SU-DHL-6 (cell line): ENCODE measurements at regions not wholly inside any gene's neighbourhood (a gene's known extent, or its start where the extent isn't known, plus 50 kb on each side); places are given as distances from the start of the nearest gene placed in this dataset.

Experiments used
- H2AFZ ChIP-seq: fragments of 200-600 bp; sonication (generic); 2 replicates; pipeline ENCODE4 v1.6.1; 2014; ENCODE audit warnings: low read depth, mild to moderate bottlenecking, moderate library complexity, mixed read lengths, antibody characterized with exemption, low read length; ENCODE audit not compliant: severe bottlenecking
- H3F3A ChIP-seq: fragments of 200-600 bp; shearing (Covaris generic); 2 replicates; pipeline ENCODE4 v1.6.0; 2016; ENCODE audit warnings: antibody characterized with exemption, mild to moderate bottlenecking; ENCODE audit not compliant: insufficient read depth
- H3K27ac ChIP-seq: fragments of 200-600 bp; sonication (generic); 2 replicates; pipeline ENCODE4 v1.5.1; 2016; ENCODE audit warnings: low read depth, mild to moderate bottlenecking, low read length, moderate library complexity, mixed read lengths
- H3K27me3 ChIP-seq: fragments of 200-600 bp; sonication (generic), shearing (Covaris generic); 2 replicates; pipeline ENCODE4 v1.6.0; 2014; ENCODE audit warnings: mild to moderate bottlenecking, low read length
- H3K36me3 ChIP-seq: fragments of 200-600 bp; sonication (generic); 2 replicates; pipeline ENCODE4 v1.6.1; 2014; ENCODE audit warnings: mild to moderate bottlenecking, low read length, mixed read lengths
- H3K4me2 ChIP-seq: fragments of 300-600, 200-600 bp; shearing (Covaris generic), sonication (generic); 2 replicates; pipeline ENCODE4 v1.6.0; 2014; ENCODE audit warnings: low read length, low read depth, mild to moderate bottlenecking; ENCODE audit not compliant: poor library complexity, severe bottlenecking
- H3K4me3 ChIP-seq: fragments of 200-600 bp; sonication (generic); 2 replicates; pipeline ENCODE4 v1.5.1; 2014; ENCODE audit warnings: antibody characterized with exemption, low read length, mild to moderate bottlenecking, mixed read lengths; ENCODE audit not compliant: insufficient read depth, poor library complexity, severe bottlenecking
- H3K79me2 ChIP-seq: fragments of 200-600 bp; sonication (generic); 2 replicates; pipeline ENCODE4 v1.6.1; 2014; ENCODE audit warnings: mild to moderate bottlenecking, low read length, moderate library complexity; ENCODE audit not compliant: insufficient read depth
- H3K9ac ChIP-seq: fragments of 200-600 bp; sonication (generic); 2 replicates; pipeline ENCODE4 v1.7.0; 2014; ENCODE audit warnings: mild to moderate bottlenecking, low read length
- H3K9me2 ChIP-seq: fragments of 200-600 bp; sonication (generic); replicated peaks from 2 replicates; pipeline ENCODE4 v1.6.1; 2014; ENCODE audit warnings: low read length; ENCODE audit not compliant: insufficient read depth
- H3K9me3 ChIP-seq: fragments of 200-600 bp; sonication (generic); 2 replicates; pipeline ENCODE4 v1.6.1; 2014; ENCODE audit warnings: low read length, mixed read lengths; ENCODE audit not compliant: insufficient read depth
- H4K20me1 ChIP-seq: fragments of 200-600 bp; sonication (generic); 2 replicates; pipeline ENCODE4 v1.6.1; 2014; ENCODE audit warnings: low read depth, mild to moderate bottlenecking, antibody characterized with exemption, low read length, moderate library complexity, mixed read lengths
- EZH2phosphoT487 ChIP-seq: fragments of 200-600 bp; sonication (generic), shearing (Covaris generic); conservative IDR thresholded peaks from 2 replicates; pipeline ENCODE4 v1.6.1; 2018; ENCODE audit warnings: mild to moderate bottlenecking, antibody characterized with exemption, low read length, moderate library complexity, mixed read lengths
- TF ChIP-seq, protein P1 (sequence below): fragments of 200-600 bp; sonication (generic); IDR thresholded peaks from one replicate; pipeline ENCODE4 v1.5.1; 2017; ENCODE audit warnings: antibody characterized with exemption, mild to moderate bottlenecking, low read length, moderate library complexity; ENCODE audit not compliant: insufficient read depth, poor library complexity, severe bottlenecking

DNA sequence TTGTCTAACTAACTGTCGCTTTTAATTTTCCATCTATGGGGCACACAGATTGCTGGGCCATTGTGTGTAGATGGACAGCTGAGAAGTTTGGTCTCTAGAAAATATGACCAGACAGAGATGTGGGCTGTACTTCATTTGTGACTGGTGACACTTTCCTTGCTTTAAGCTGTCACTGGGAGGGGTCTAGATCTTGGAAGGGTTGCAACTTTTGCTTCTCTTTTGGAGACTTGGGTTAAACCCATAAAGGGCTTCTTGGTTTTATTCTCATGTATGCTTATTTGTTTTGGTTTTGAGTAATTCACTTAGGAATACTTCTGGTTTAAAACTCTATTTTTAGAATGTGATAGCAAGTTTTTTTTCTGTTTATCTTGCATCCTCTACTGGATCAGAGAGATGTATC, 80.2 kb downstream of the ETS2 start:
- peaks cover 18% of the 10 kb centered on the region for H3K9me3 ChIP-seq
- no peaks in the 10 kb centered on the region for H3K9me2 ChIP-seq
- peaks cover 7% of the 10 kb centered on the region; the same call in 1 of the 2 replicates for H3K36me3 ChIP-seq
- no peaks in the 10 kb centered on the region for H3K79me2 ChIP-seq
- no peak for TF ChIP-seq EZH2phosphoT487
- TF ChIP-seq, protein P1, sequence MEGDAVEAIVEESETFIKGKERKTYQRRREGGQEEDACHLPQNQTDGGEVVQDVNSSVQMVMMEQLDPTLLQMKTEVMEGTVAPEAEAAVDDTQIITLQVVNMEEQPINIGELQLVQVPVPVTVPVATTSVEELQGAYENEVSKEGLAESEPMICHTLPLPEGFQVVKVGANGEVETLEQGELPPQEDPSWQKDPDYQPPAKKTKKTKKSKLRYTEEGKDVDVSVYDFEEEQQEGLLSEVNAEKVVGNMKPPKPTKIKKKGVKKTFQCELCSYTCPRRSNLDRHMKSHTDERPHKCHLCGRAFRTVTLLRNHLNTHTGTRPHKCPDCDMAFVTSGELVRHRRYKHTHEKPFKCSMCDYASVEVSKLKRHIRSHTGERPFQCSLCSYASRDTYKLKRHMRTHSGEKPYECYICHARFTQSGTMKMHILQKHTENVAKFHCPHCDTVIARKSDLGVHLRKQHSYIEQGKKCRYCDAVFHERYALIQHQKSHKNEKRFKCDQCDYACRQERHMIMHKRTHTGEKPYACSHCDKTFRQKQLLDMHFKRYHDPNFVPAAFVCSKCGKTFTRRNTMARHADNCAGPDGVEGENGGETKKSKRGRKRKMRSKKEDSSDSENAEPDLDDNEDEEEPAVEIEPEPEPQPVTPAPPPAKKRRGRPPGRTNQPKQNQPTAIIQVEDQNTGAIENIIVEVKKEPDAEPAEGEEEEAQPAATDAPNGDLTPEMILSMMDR, result no peak
- no peaks in the 10 kb centered on the region for H3F3A ChIP-seq
- H2AFZ ChIP-seq, result no peak overlapping the region
- H3K4me2 ChIP-seq, result no peak overlapping the region
- H3K4me3 ChIP-seq, result no peak overlapping the region
- H3K27ac ChIP-seq, result no peak overlapping the region
- no peaks in the 10 kb centered on the region for H3K27me3 ChIP-seq
- H4K20me1 ChIP-seq, result no peaks in the 10 kb centered on the region
- no peak overlapping the region for H3K9ac ChIP-seq

DNA sequence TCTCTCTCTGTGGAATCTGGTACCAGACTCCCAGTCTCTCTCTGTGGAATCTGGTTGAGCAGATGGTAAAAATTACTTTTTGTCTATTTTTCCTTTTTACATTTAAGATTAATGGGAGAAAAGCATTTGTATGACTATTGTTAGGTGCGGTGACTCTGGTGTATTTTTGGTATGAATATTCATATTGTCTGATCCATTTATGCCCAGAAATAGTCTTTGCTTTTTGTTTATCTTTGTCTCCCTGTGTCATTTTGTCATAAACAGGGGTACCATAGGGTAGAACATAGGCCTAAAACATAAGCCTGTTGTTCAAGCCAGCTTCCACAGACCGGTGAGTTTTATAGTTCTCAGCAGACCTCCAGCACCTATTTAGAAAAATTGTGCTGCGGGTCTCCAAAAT, 78.7 kb downstream of the ETS2 start:
- Histone ChIP-seq H3K9me2 (no peaks in the 10 kb centered on the region), H2AFZ (no peak overlapping the region), H3K27me3 (no peaks in the 10 kb centered on the region), H4K20me1 (no peaks in the 10 kb centered on the region), H3K9ac (no peak overlapping the region), H3K4me2 (no peak overlapping the region), H3K79me2 (no peaks in the 10 kb centered on the region), H3K27ac (no peak overlapping the region), H3F3A (no peaks in the 10 kb centered on the region), H3K36me3 (peaks cover 7% of the 10 kb centered on the region; the same call in 1 of the 2 replicates), H3K4me3 (no peak overlapping the region), H3K9me3 (peaks cover 18% of the 10 kb centered on the region)
- TF ChIP-seq, protein P1, result no peak
- no peak for TF ChIP-seq EZH2phosphoT487

DNA sequence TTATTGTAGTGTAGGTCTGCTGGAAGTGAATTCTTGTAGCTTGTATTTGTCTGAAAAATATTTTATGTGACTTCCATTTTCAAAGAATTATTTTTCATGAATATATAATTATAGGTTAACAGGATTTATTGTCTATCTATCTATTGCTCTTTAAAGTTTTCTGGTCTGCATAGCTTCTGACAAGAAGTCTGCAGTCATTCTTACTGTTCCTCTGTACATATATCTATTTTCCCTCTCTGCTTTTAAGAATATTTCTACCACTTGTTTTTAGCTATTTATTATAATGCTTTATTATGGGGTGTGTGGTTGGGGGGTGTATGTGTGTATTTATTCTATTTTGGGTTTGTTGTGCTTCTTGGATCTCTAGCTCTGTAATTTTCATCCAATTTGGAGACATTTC, 77.4 kb downstream of the ETS2 start:
- H3K9ac ChIP-seq, result no peak overlapping the region
- TF ChIP-seq, protein P1, result no peak
- no peak for TF ChIP-seq EZH2phosphoT487
- H3K79me2 ChIP-seq, result no peaks in the 10 kb centered on the region
- no peak overlapping the region for H3K27ac ChIP-seq
- H3K36me3 ChIP-seq, result peaks cover 7% of the 10 kb centered on the region; the same call in 1 of the 2 replicates
- H3K4me3 ChIP-seq, result no peak overlapping the region
- no peak overlapping the region for H2AFZ ChIP-seq
- no peaks in the 10 kb centered on the region for H4K20me1 ChIP-seq
- peaks cover 18% of the 10 kb centered on the region for H3K9me3 ChIP-seq
- no peaks in the 10 kb centered on the region for H3K27me3 ChIP-seq
- no peaks in the 10 kb centered on the region for H3F3A ChIP-seq
- no peaks in the 10 kb centered on the region for H3K9me2 ChIP-seq
- no peak overlapping the region for H3K4me2 ChIP-seq
